KG1 (cell line): ENCODE measurements at regions not wholly inside any gene's neighbourhood (a gene's known extent, or its start where the extent isn't known, plus 50 kb on each side); places are given as distances from the start of the nearest gene placed in this dataset.
A peak's percentile ranks its signal among the peaks of the same experiment; 100 is the strongest.
"Not testable (repeated sequence)": the region's sequence is repeated elsewhere in the genome, so short reads cannot be mapped to it uniquely, and the experiment has no call there.

Source experiments
- DNase-seq: peaks from one replicate; lab custom pipeline; 2025; lab: John Stamatoyannopoulos, UW

GRCh38 chr6:139883776-139884175 lies 509.3 kb upstream of the CITED2 start:
- DNase-seq = no peak

GRCh38 chr6:139882977-139883728 lies 508.7 kb upstream of the CITED2 start:
- no peak for DNase-seq

- DNase-seq = no peak
These were observed 507.8 kb upstream of the CITED2 start for GRCh38 chr6:139882234-139882633.

GRCh38 chr6:139881728-139882211 lies 507.3 kb upstream of the CITED2 start:
- DNase-seq = peak; percentile 28

DNA sequence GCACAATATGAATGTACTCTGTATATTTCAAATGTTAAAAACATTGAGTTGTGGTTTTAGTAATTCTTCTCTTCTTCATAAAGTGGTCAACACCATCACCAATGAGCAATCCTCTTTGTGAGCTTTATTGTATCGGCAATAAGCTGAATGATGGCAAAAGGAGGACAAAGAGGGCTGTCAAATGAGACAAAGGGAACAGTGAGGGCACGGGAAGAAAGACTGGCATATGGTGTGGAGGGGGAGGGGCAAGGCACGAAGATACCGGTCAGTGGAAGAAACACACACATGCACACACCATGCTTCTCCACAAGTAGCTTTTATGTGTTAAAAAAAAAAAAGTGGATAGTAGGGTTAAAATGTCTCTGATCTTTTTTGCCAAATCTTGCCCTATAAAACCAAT lies 506.8 kb upstream of the CITED2 start:
- no peak for DNase-seq

GRCh38 chr6:139879823-139880356 lies 505.4 kb upstream of the CITED2 start:
- DNase-seq = no peak

GRCh38 chr6:139879241-139879640 lies 504.8 kb upstream of the CITED2 start:
- DNase-seq = not testable (repeated sequence)

GRCh38 chr6:139877828-139878405 lies 503.5 kb upstream of the CITED2 start:
- DNase-seq = no peak

DNA sequence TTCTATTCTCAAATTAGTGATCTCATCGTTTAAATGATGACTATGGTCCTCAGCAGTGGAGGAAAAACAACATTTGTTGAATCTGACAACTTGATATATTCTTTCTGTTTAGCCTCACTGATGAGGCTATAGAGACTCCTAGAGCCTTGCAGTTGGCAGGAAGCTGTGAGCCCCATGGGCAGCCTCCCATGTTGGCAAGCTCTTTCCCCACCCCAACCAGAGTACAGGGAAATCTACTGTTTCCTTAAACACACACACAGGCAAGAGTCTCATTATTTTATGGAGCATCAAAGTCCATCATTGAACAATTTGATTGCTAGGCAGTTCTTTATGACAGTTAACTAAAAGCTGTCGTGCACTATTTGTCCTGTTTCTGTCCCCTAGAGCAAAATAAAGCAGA lies 498.2 kb upstream of the CITED2 start:
- no peak for DNase-seq

DNA sequence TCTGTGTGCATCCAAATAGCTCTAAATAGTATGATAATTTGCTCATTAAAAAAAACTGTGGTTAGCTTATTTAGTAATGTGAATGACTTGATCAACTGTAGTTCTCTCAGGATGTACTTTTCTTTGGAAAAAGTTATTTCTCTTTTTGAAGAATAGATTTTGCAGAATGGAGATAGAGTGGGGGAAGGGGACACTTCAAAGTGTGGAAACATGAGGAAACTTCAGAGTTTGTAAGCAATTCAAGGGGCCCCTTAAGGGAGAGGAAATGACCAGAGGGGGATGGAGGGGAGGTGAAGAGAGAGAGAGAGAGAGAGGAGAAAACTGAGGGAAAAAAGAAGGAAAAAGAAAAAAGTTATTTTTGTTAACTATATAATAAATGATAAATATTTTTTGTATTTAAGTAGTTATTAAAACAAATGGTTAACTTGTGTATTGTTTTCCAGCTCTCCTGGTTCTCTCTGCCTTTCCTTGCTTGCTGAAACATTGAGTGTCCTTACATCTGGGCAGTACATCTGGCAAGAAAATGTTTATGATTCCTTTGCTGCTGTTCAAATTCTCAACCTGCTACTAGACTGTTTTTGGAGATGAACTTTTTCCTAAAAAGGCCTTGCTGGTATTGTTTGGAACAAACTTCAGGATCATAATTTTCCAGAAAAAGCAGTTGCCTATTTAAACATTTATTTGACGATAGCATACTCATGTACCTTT lies 497.5 kb upstream of the CITED2 start:
- DNase-seq = no peak

DNA sequence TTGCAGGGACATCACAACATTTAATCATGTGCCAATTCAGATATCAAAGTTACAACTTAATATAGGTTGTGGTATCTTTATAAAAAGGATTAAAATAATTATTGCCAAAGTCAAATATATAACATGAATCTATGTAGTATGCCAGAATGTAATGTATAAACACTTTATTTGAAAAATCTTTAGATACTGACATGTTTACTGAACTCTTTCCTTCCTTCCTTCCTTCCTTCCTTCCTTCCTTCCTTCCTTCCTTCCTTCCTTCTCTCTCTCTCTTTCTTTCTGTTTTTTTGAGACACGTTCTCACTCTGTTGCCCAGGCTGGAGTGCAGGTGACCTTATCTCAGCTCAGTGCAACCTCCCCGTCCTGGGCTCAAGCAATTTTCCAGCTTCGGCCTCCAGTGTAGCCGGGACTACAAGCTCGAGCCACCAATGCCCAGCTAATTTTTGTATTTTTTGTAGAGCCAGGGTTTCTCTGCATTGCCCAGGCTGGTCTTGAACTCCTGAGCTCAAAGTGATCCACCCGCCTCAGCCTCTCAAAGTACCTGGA lies 496.8 kb upstream of the CITED2 start:
- no peak for DNase-seq

DNA sequence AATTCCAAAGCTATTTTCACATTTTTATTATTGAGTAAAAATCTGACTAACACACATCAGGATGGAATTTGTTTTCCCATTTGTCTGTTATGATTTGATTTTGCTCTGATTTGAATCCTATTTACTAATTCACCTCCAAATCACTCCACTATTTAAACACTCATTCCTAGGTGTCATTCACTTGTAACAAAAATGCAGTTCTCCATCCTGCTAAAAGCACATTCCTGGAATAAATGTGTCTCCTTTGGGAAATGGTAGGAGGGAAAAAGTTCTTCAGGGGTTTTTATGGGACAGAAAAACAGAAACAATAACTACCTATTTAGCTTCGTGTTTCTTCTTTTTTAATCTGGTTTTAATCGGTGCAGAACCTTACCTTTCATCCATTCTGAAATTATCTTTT lies 494.1 kb upstream of the CITED2 start:
- no peak for DNase-seq

- DNase-seq = no peak
These were observed 489.5 kb upstream of the CITED2 start for GRCh38 chr6:139863964-139864363.

- no peak for DNase-seq
These were observed 488.9 kb upstream of the CITED2 start for GRCh38 chr6:139863346-139863745.

DNA sequence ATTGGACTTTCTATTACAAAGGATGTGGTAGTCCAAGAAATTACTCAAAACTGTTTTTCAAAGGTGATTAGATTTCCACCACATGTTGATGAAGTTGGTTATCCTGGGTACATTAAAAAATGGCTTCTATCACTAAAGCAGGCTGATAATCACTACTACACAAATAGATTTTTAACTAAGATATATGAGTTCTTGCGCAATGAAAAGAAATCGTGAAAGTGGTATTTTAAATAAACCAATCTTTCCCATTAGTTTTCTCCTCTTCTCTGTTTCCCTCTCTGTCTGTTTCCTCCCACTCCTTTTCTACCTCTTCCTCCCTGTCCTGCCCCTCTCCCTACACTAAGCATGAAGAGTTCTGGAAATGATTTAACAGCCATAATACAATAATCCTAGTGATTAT lies 487.9 kb upstream of the CITED2 start:
- DNase-seq = no peak

GRCh38 chr6:139860203-139860602 lies 485.8 kb upstream of the CITED2 start:
- DNase-seq = no peak

GRCh38 chr6:139858429-139858828 lies 484.0 kb upstream of the CITED2 start:
- no peak for DNase-seq

DNA sequence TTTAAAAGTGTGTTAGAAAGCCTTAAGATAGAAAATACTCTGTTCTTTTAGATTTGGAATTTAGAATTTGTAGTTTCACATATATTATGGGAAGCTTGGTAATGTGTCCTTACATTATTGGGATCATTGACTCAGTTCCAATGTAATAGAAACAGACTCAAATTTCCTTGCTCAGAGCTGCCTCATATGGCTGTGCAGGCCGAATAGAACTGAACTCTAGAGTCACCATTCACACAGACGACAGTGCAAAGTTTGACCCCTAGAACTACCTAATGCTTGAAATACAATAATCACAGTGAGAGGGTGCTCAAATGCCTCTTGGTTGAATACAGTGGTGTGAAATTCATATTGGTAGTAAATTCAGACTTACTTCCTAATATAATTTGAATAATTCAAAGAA lies 482.7 kb upstream of the CITED2 start:
- DNase-seq = no peak

DNA sequence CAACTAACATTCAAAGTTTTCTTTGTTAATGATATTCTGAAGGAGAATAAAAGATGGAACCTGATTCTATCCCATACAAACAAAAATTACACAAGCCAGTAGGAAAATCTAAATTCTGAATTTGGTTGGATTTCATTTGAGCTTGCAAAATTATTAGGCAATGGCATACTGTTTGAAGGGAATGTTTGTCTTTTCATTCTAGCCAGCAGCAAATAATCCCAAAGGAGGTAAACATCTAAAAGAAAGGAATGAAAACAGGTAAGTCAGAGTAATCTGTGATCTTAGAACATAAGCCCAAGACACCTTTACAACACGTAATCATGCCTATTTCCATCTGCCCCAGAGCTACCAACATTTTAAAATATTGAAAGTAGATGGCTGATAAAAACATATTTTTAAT lies 482.1 kb upstream of the CITED2 start:
- no peak for DNase-seq

DNA sequence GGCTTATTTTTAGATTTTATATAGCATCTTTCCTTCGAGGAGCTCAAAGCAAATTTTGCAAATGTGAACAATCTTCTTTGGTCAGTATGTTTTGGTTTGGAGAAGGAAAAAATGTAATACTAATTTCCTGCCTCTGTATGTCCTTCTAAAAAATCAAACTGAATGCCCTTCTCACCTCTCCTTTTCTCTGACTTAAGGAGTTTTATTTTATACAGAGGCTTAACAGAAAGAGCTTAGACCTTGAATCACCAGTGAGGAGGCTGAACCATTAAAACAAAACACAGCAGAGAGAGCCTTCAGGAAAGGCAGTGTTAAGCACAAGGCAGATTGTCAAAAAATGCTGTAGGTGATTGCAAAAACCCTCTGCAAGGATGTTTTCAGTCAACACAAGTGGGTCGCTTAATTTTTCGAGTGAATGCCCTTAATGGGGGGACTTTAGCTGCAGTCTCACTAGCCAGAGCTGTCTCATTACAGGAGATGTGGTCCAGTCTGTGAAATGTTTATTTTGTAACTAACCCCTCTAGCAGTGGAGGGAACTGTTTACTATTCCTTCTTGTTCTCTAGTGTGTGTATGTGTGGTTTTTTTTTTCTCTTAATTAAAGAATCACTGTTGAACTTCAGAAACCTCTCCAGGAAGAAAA lies 481.3 kb upstream of the CITED2 start:
- no peak for DNase-seq

DNA sequence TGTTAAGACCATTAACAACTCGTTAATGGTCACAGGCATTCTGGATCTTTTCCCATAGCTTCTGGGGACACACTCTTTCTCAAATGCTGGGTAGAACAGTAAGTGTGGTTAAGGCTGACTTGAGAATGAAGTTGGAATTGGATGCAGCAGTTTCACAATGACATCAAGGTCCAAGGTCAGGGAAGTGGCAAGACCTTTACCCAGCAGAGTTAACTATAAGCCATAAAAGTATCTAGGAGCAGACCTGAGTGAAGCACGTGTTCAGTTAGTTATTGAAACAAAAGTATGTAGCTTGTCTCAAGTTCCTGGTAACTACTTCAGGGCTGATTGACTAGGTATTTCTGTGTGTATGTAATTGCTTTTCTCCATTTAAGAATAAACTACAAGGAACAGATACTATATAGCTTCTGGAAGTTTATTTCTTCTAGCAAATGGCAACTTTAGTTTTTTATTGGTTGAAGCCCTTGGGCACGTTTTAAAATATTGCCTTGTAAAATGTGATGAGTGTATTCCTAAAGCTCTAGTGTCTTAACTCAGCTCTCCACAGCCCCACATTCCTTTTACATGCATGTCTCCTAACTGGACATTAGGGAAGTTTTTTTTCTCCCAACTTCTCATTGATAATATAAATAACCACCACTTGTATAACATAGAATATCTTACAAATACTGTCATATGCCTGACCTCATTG lies 479.0 kb upstream of the CITED2 start:
- no peak for DNase-seq
